A549 (cell line): ENCODE measurements at regions not wholly inside any gene's neighbourhood (a gene's known extent, or its start where the extent isn't known, plus 50 kb on each side); places are given as distances from the start of the nearest gene placed in this dataset.

ENCODE experiments used
- EP300 ChIP-seq, 2 experiments: fragments of >200 bp; sonication (Bioruptor Twin); formaldehyde crosslinking; IDR thresholded peaks; 2 replicates in 1 of 2; 3 replicates in 1 of 2; pipeline ENCODE4 v1.6.1; 2016 to 2017
- FOXS1 ChIP-seq: fragments of 250-450 bp; sonication (Bioruptor Pico); IDR thresholded peaks from 2 replicates; pipeline ENCODE4 v1.5.0; 2020; ENCODE audit warnings: mild to moderate bottlenecking, moderate library complexity
- MAFK ChIP-seq: fragments of 450-650 bp; IDR thresholded peaks from 2 replicates; pipeline ENCODE4 v1.6.1; 2014; ENCODE audit not compliant: partially characterized antibody
- MAZ ChIP-seq: fragments of 150-350 bp; IDR thresholded peaks from 2 replicates; pipeline ENCODE4 v1.6.1; 2014; ENCODE audit warnings: antibody characterized with exemption, low read depth, low read length, borderline replicate concordance
- MYC ChIP-seq: IDR thresholded peaks from 2 replicates; pipeline ENCODE4 v1.6.1; 2012; ENCODE audit warnings: mild to moderate bottlenecking, inconsistent platforms, low read length, improper control_type of control experiment, borderline replicate concordance
- POLR2A ChIP-seq: IDR thresholded peaks from 2 replicates; pipeline ENCODE4 v1.6.1; 2012; ENCODE audit warnings: mild to moderate bottlenecking, low read length
- POLR2AphosphoS2 ChIP-seq: conservative IDR thresholded peaks from 2 replicates; pipeline ENCODE4 v1.6.1; 2012; ENCODE audit warnings: low read length, improper control_type of control experiment, inconsistent platforms
- ZSCAN20 ChIP-seq: fragments of 250-450 bp; sonication (Bioruptor Pico); IDR thresholded peaks from 2 replicates; pipeline ENCODE4 v1.8.0; 2022; ENCODE audit warnings: mild to moderate bottlenecking, moderate library complexity
- TF ChIP-seq, protein P1 (sequence below): IDR thresholded peaks from 2 replicates; pipeline ENCODE4 v1.6.1; 2012
- TF ChIP-seq, protein P2 (sequence below): fragments of >200 bp; sonication (Bioruptor Twin); formaldehyde crosslinking; IDR thresholded peaks from 3 replicates; pipeline ENCODE4 v1.5.1; 2016
- TF ChIP-seq, protein P3 (sequence below): fragments of 250-450 bp; sonication (Bioruptor Pico); IDR thresholded peaks from 2 replicates; pipeline ENCODE4 v1.5.0; 2021; ENCODE audit warnings: mild to moderate bottlenecking, moderate library complexity, borderline replicate concordance
- TF ChIP-seq, protein P4 (sequence below): fragments of 450-650 bp; IDR thresholded peaks from 2 replicates; pipeline ENCODE4 v1.6.1; 2014; ENCODE audit warnings: antibody characterized with exemption

DNA sequence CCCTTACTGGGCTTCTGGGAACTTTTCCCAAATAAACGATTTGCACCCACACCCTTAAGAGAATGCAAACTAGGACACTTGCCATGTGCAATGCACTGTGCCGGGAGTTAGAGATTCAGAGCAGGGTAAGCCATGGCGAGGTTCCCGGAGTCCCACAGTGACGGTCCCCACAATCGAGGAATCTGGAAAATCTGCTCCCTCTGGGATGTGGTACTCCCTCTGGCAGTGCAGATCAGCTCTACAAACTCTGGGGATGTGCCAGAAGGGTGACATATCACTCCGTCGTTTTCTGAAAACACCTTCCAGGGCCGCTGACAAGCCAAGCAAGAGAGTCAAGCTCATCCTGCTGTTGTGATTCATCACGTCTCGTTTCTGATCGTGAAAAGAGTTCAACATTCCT, 537.5 kb downstream of the BCOR start:
- TF ChIP-seq EP300 (IDR thresholded peaks at IDR 0.05) (no peak), FOXS1 (CRISPR knock-in tag) (no peak), MYC (no peak), POLR2A (no peak), ZSCAN20 (CRISPR knock-in tag) (no peak), POLR2AphosphoS2 (no peak), MAFK (no peak), MAZ (no peak)
- TF ChIP-seq, protein P1, sequence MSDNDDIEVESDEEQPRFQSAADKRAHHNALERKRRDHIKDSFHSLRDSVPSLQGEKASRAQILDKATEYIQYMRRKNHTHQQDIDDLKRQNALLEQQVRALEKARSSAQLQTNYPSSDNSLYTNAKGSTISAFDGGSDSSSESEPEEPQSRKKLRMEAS = no peak
- TF ChIP-seq, protein P2, sequence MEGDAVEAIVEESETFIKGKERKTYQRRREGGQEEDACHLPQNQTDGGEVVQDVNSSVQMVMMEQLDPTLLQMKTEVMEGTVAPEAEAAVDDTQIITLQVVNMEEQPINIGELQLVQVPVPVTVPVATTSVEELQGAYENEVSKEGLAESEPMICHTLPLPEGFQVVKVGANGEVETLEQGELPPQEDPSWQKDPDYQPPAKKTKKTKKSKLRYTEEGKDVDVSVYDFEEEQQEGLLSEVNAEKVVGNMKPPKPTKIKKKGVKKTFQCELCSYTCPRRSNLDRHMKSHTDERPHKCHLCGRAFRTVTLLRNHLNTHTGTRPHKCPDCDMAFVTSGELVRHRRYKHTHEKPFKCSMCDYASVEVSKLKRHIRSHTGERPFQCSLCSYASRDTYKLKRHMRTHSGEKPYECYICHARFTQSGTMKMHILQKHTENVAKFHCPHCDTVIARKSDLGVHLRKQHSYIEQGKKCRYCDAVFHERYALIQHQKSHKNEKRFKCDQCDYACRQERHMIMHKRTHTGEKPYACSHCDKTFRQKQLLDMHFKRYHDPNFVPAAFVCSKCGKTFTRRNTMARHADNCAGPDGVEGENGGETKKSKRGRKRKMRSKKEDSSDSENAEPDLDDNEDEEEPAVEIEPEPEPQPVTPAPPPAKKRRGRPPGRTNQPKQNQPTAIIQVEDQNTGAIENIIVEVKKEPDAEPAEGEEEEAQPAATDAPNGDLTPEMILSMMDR = no peak
- TF ChIP-seq, protein P3, sequence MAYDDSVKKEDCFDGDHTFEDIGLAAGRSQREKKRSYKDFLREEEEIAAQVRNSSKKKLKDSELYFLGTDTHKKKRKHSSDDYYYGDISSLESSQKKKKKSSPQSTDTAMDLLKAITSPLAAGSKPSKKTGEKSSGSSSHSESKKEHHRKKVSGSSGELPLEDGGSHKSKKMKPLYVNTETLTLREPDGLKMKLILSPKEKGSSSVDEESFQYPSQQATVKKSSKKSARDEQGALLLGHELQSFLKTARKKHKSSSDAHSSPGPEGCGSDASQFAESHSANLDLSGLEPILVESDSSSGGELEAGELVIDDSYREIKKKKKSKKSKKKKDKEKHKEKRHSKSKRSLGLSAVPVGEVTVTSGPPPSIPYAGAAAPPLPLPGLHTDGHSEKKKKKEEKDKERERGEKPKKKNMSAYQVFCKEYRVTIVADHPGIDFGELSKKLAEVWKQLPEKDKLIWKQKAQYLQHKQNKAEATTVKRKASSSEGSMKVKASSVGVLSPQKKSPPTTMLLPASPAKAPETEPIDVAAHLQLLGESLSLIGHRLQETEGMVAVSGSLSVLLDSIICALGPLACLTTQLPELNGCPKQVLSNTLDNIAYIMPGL (CRISPR knock-in tag) = no peak
- TF ChIP-seq, protein P4, sequence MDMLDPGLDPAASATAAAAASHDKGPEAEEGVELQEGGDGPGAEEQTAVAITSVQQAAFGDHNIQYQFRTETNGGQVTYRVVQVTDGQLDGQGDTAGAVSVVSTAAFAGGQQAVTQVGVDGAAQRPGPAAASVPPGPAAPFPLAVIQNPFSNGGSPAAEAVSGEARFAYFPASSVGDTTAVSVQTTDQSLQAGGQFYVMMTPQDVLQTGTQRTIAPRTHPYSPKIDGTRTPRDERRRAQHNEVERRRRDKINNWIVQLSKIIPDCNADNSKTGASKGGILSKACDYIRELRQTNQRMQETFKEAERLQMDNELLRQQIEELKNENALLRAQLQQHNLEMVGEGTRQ = no peak
